Prostate gland (tissue), 2 donors: ENCODE measurements at regions not wholly inside any gene's neighbourhood (a gene's known extent, or its start where the extent isn't known, plus 50 kb on each side); places are given as distances from the start of the nearest gene placed in this dataset.

Experiments used
- POLR2A ChIP-seq: fragments of 450-650 bp; IDR thresholded peaks from one replicate; pipeline ENCODE4 v1.6.1; 2016; ENCODE audit warnings: antibody characterized with exemption, mild to moderate bottlenecking
- POLR2AphosphoS5 ChIP-seq: sonication (generic); formaldehyde crosslinking; IDR thresholded peaks from one replicate; pipeline ENCODE4 v1.6.1; 2017; ENCODE audit warnings: antibody characterized with exemption
- TF ChIP-seq, protein P1 (sequence below), 4 experiments: fragments of 200-600 bp in 2 of 4; fragments of 450-650 bp in 2 of 4; sonication (generic) in 2 of 4; IDR thresholded peaks; 1 replicate in 3 of 4; 2 replicates in 1 of 4; pipeline ENCODE4 v1.5.1; 2016 to 2019; ENCODE audit warnings: antibody characterized with exemption in 4 of 4, mild to moderate bottlenecking in 2 of 4, moderate library complexity in 2 of 4

DNA sequence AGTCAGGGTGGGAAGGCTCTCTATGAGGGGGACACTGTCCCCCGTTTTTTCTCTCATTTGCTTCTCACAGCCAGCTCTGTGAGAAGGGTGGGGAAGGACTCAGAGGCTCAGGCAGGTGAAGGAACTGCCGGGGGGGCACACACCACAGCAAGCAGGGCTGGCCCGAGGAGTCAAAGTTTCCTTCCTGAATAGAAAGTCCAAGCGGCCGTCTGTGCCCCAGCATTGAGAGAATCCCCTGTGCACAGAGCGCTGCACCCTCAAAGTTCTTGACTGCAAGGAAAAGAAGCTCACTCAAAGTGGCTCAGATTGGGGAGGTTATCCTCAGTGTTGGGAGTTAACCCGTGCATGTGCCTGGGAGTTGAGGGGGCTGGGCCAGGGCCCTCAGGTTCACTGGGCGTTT, 145.2 kb upstream of the AJAP1 start:
- TF ChIP-seq, protein P1, sequence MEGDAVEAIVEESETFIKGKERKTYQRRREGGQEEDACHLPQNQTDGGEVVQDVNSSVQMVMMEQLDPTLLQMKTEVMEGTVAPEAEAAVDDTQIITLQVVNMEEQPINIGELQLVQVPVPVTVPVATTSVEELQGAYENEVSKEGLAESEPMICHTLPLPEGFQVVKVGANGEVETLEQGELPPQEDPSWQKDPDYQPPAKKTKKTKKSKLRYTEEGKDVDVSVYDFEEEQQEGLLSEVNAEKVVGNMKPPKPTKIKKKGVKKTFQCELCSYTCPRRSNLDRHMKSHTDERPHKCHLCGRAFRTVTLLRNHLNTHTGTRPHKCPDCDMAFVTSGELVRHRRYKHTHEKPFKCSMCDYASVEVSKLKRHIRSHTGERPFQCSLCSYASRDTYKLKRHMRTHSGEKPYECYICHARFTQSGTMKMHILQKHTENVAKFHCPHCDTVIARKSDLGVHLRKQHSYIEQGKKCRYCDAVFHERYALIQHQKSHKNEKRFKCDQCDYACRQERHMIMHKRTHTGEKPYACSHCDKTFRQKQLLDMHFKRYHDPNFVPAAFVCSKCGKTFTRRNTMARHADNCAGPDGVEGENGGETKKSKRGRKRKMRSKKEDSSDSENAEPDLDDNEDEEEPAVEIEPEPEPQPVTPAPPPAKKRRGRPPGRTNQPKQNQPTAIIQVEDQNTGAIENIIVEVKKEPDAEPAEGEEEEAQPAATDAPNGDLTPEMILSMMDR (IDR thresholded peaks at IDR 0.05): no peak
- TF ChIP-seq POLR2A: no peak
- no peak for TF ChIP-seq POLR2AphosphoS5
